ENCODE measurements at regions not wholly inside any gene's neighbourhood (a gene's known extent, or its start where the extent isn't known, plus 50 kb on each side); places are given as distances from the start of the nearest gene placed in this dataset.

GRCh38 chr7:145123502-145123901, 287.6 kb upstream of the TPK1 start (continued):
- TF ChIP-seq, protein P1, sequence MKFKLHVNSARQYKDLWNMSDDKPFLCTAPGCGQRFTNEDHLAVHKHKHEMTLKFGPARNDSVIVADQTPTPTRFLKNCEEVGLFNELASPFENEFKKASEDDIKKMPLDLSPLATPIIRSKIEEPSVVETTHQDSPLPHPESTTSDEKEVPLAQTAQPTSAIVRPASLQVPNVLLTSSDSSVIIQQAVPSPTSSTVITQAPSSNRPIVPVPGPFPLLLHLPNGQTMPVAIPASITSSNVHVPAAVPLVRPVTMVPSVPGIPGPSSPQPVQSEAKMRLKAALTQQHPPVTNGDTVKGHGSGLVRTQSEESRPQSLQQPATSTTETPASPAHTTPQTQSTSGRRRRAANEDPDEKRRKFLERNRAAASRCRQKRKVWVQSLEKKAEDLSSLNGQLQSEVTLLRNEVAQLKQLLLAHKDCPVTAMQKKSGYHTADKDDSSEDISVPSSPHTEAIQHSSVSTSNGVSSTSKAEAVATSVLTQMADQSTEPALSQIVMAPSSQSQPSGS (IDR thresholded peaks at IDR 0.05; ENCODE audit: low read length): no peak
- TF ChIP-seq KDM4A (IDR thresholded peaks at IDR 0.05; ENCODE audit: low read depth, low read length, severe bottlenecking): no peak
- no peak for TF ChIP-seq ZNF274 (IDR thresholded peaks at IDR 0.05; ENCODE audit: borderline replicate concordance, extremely low read depth, low read length)
- TF ChIP-seq NANOG (IDR thresholded peaks at IDR 0.05; ENCODE audit: insufficient read depth, low read depth, low read length, poor library complexity, severe bottlenecking): no peak
- no peak for TF ChIP-seq POU5F1 (IDR thresholded peaks at IDR 0.05; ENCODE audit: low read depth, low read length)
